ENCODE measurements at regions not wholly inside any gene's neighbourhood (a gene's known extent, or its start where the extent isn't known, plus 50 kb on each side); places are given as distances from the start of the nearest gene placed in this dataset.

- in situ Hi-C loops (cut with HindIII; ENCODE audit: low pct_unique_long_range_greater_than_20kb, low sequenced_read_pairs): no loop called here
- no peak for DNase-seq (ENCODE audit: low read depth)
Observed at GRCh38 chr6:106886922-106887797, 87.4 kb downstream of the CD24 start.

GRCh38 chr6:106886081-106886843 lies 88.3 kb downstream of the CD24 start:
- no peak for DNase-seq (ENCODE audit: low read depth)
- in situ Hi-C loops (cut with HindIII; ENCODE audit: low pct_unique_long_range_greater_than_20kb, low sequenced_read_pairs): no loop called here

GRCh38 chr6:106885679-106886078 lies 88.8 kb downstream of the CD24 start:
- no peak for DNase-seq (ENCODE audit: low read depth)
- in situ Hi-C loops (cut with HindIII; ENCODE audit: low pct_unique_long_range_greater_than_20kb, low sequenced_read_pairs): no loop called here

- DNase-seq (ENCODE audit: low read depth): no peak
- in situ Hi-C loops (cut with HindIII; ENCODE audit: low pct_unique_long_range_greater_than_20kb, low sequenced_read_pairs): no loop called here
Observed at GRCh38 chr6:106884576-106884975, 90.0 kb downstream of the CD24 start.

- in situ Hi-C loops (cut with HindIII; ENCODE audit: low pct_unique_long_range_greater_than_20kb, low sequenced_read_pairs): no loop called here
- DNase-seq (ENCODE audit: low read depth): no peak
Observed at GRCh38 chr6:106883808-106884262, 90.7 kb downstream of the CD24 start.

- DNase-seq (ENCODE audit: low read depth): no peak
- in situ Hi-C loops (cut with HindIII; ENCODE audit: low pct_unique_long_range_greater_than_20kb, low sequenced_read_pairs): no loop called here
Observed at GRCh38 chr6:106882601-106883518, 91.7 kb downstream of the CD24 start.

GRCh38 chr6:106882138-106882537 lies 92.4 kb downstream of the CD24 start:
- in situ Hi-C loops (cut with HindIII; ENCODE audit: low pct_unique_long_range_greater_than_20kb, low sequenced_read_pairs): no loop called here
- DNase-seq (ENCODE audit: low read depth): no peak

GRCh38 chr6:106880952-106881351 lies 93.6 kb downstream of the CD24 start:
- in situ Hi-C loops (cut with HindIII; ENCODE audit: low pct_unique_long_range_greater_than_20kb, low sequenced_read_pairs): no loop called here
- DNase-seq (ENCODE audit: low read depth): no peak

GRCh38 chr6:106875782-106876321 lies 98.7 kb downstream of the CD24 start:
- DNase-seq (ENCODE audit: low read depth): no peak
- in situ Hi-C loops (cut with HindIII; ENCODE audit: low pct_unique_long_range_greater_than_20kb, low sequenced_read_pairs): no loop called here

GRCh38 chr6:106874481-106874880 lies 100.0 kb downstream of the CD24 start:
- no peak for DNase-seq (ENCODE audit: low read depth)
- in situ Hi-C loops (cut with HindIII; ENCODE audit: low pct_unique_long_range_greater_than_20kb, low sequenced_read_pairs): no loop called here

GRCh38 chr6:106872049-106872448 lies 102.5 kb downstream of the CD24 start:
- DNase-seq (ENCODE audit: low read depth): no peak
- in situ Hi-C loops (cut with HindIII; ENCODE audit: low pct_unique_long_range_greater_than_20kb, low sequenced_read_pairs): no loop called here

- in situ Hi-C loops (cut with HindIII; ENCODE audit: low pct_unique_long_range_greater_than_20kb, low sequenced_read_pairs): no loop called here
- DNase-seq (ENCODE audit: low read depth): peak; percentile 95
Observed at GRCh38 chr6:106870824-106871717, 103.5 kb downstream of the CD24 start.

- in situ Hi-C loops (cut with HindIII; ENCODE audit: low pct_unique_long_range_greater_than_20kb, low sequenced_read_pairs): no loop called here
- peak; percentile 93 for DNase-seq (ENCODE audit: low read depth)
Observed at GRCh38 chr6:106870069-106870468, 104.5 kb downstream of the CD24 start.

GRCh38 chr6:106869203-106869602 lies 105.3 kb downstream of the CD24 start:
- in situ Hi-C loops (cut with HindIII; ENCODE audit: low pct_unique_long_range_greater_than_20kb, low sequenced_read_pairs): no loop called here
- DNase-seq (ENCODE audit: low read depth): no peak

- in situ Hi-C loops (cut with HindIII; ENCODE audit: low pct_unique_long_range_greater_than_20kb, low sequenced_read_pairs): no loop called here
- DNase-seq (ENCODE audit: low read depth): no peak
Observed at GRCh38 chr6:106866875-106867658, 107.5 kb downstream of the CD24 start.

GRCh38 chr6:106862858-106863257 lies 111.7 kb downstream of the CD24 start:
- in situ Hi-C loops (cut with HindIII; ENCODE audit: low pct_unique_long_range_greater_than_20kb, low sequenced_read_pairs): no loop called here
- no peak for DNase-seq (ENCODE audit: low read depth)

- DNase-seq (ENCODE audit: low read depth): peak; percentile 38
- in situ Hi-C loops (cut with HindIII; ENCODE audit: low pct_unique_long_range_greater_than_20kb, low sequenced_read_pairs): no loop called here
Observed at GRCh38 chr6:106860940-106861339, 113.6 kb downstream of the CD24 start.

All from Caki2 (cell line).